Mesenchymal stem cell (in vitro differentiated cells and primary cell): ENCODE measurements at regions not wholly inside any gene's neighbourhood (a gene's known extent, or its start where the extent isn't known, plus 50 kb on each side); places are given as distances from the start of the nearest gene placed in this dataset.

Experiments used
- DNase-seq: peaks from one replicate; pipeline ENCODE4 v3.0.0-alpha.2; 2013
- H2AFZ ChIP-seq: one replicate; pipeline ENCODE4 v1.6.1; 2013; ENCODE audit warnings: low read depth, mild to moderate bottlenecking, control low read depth, inconsistent platforms, low read length, moderate library complexity
- H2AK5ac ChIP-seq: 2 replicates; pipeline ENCODE4 v1.6.1; 2013; ENCODE audit warnings: low read length, moderate library complexity, mild to moderate bottlenecking, inconsistent platforms; ENCODE audit not compliant: severe bottlenecking
- H2BK120ac ChIP-seq: one replicate; pipeline ENCODE4 v1.6.1; 2013; ENCODE audit warnings: low read depth, mild to moderate bottlenecking, inconsistent platforms, low read length, moderate library complexity
- H2BK12ac ChIP-seq, 2 experiments: one replicate each; pipeline ENCODE4 v1.6.1; 2013; ENCODE audit warnings: inconsistent platforms in 2 of 2, low read length in 2 of 2, mild to moderate bottlenecking in 2 of 2, moderate library complexity in 2 of 2, control low read depth in 1 of 2
- H2BK15ac ChIP-seq: one replicate; pipeline ENCODE4 v1.6.1; 2013; ENCODE audit warnings: mild to moderate bottlenecking, low read depth, inconsistent platforms; ENCODE audit not compliant: poor library complexity, severe bottlenecking
- H2BK5ac ChIP-seq: 2 replicates; pipeline ENCODE4 v1.6.1; 2013; ENCODE audit warnings: low read depth, mild to moderate bottlenecking, low read length, control low read depth, inconsistent platforms; ENCODE audit not compliant: poor library complexity, severe bottlenecking
- H3K14ac ChIP-seq, 2 experiments: one replicate each; pipeline ENCODE4 v1.6.1; 2013; ENCODE audit warnings: inconsistent platforms in 2 of 2, low read length in 2 of 2, control low read depth in 1 of 2, mild to moderate bottlenecking in 1 of 2, moderate library complexity in 1 of 2
- H3K18ac ChIP-seq, 2 experiments: one replicate each; pipeline ENCODE4 v1.6.1; 2013; ENCODE audit warnings: inconsistent platforms in 2 of 2, low read length in 2 of 2, control low read depth in 1 of 2, low read depth in 1 of 2, mild to moderate bottlenecking in 1 of 2
- H3K23ac ChIP-seq, 2 experiments: one replicate each; pipeline ENCODE4 v1.6.1; 2013; ENCODE audit warnings: inconsistent platforms in 2 of 2, low read length in 2 of 2, mild to moderate bottlenecking in 2 of 2, moderate library complexity in 2 of 2, control low read depth in 1 of 2
- H3K27ac ChIP-seq: 2 replicates; pipeline ENCODE4 v1.5.1; 2013; ENCODE audit warnings: mild to moderate bottlenecking, moderate library complexity, low read length, control low read depth, inconsistent platforms; ENCODE audit not compliant: poor library complexity, severe bottlenecking
- H3K27me3 ChIP-seq, 2 experiments: 2 replicates each; pipeline versions ENCODE4 v1.6.1 to v1.7.0; 2013; ENCODE audit warnings: low read length in 2 of 2, mild to moderate bottlenecking in 2 of 2, moderate library complexity in 2 of 2, control low read depth in 1 of 2, inconsistent platforms in 1 of 2; ENCODE audit not compliant: control insufficient read depth in 1 of 2, insufficient read depth in 1 of 2
- H3K36me3 ChIP-seq, 2 experiments: 2 replicates each; pipeline versions ENCODE4 v1.6.1 to v1.7.0; 2013; ENCODE audit warnings: low read length in 2 of 2, control low read depth in 1 of 2, inconsistent platforms in 1 of 2, low read depth in 1 of 2, mild to moderate bottlenecking in 1 of 2; ENCODE audit not compliant: insufficient read depth in 2 of 2, control insufficient read depth in 1 of 2
- H3K4ac ChIP-seq, 2 experiments: one replicate each; pipeline ENCODE4 v1.6.1; 2013; ENCODE audit warnings: inconsistent platforms in 2 of 2, low read length in 2 of 2, mild to moderate bottlenecking in 2 of 2, moderate library complexity in 2 of 2, control low read depth in 1 of 2, low read depth in 1 of 2
- H3K4me1 ChIP-seq: 2 replicates; pipeline ENCODE4 v1.6.1; 2013; ENCODE audit warnings: low read depth, low read length, control low read depth; ENCODE audit not compliant: control insufficient read depth, insufficient read depth
- H3K4me2 ChIP-seq: 2 replicates; pipeline ENCODE4 v1.6.1; 2013; ENCODE audit warnings: low read length, mild to moderate bottlenecking, inconsistent platforms; ENCODE audit not compliant: poor library complexity, severe bottlenecking
- H3K4me3 ChIP-seq, 2 experiments: 2 replicates each; pipeline versions ENCODE4 v1.5.1 to v1.7.0; 2013; ENCODE audit warnings: low read length in 2 of 2, mild to moderate bottlenecking in 2 of 2, control low read depth in 1 of 2, low read depth in 1 of 2; ENCODE audit not compliant: insufficient read depth in 1 of 2
- H3K79me1 ChIP-seq: replicated peaks from 2 replicates; pipeline ENCODE4 v1.6.1; 2013; ENCODE audit warnings: mild to moderate bottlenecking, control low read depth, low read length, inconsistent platforms; ENCODE audit not compliant: poor library complexity, severe bottlenecking
- H3K9ac ChIP-seq: 2 replicates; pipeline ENCODE4 v1.7.0; 2013; ENCODE audit warnings: mild to moderate bottlenecking, low read length, moderate library complexity
- H3K9me3 ChIP-seq: 2 replicates; pipeline ENCODE4 v1.7.0; 2013; ENCODE audit warnings: mild to moderate bottlenecking, low read length; ENCODE audit not compliant: control insufficient read depth
- H4K8ac ChIP-seq: one replicate; pipeline ENCODE4 v1.6.1; 2013; ENCODE audit warnings: inconsistent platforms, mild to moderate bottlenecking, low read length, moderate library complexity
- H4K91ac ChIP-seq: one replicate; pipeline ENCODE4 v1.6.1; 2013; ENCODE audit warnings: mild to moderate bottlenecking, low read length, inconsistent platforms
- WGBS: methylation state at CpG from one replicate; pipeline ENCODE4 v1.1.7; 2013; ENCODE audit warnings: mixed read lengths; 5-methylcytosine and 5-hydroxymethylcytosine counted together

DNA sequence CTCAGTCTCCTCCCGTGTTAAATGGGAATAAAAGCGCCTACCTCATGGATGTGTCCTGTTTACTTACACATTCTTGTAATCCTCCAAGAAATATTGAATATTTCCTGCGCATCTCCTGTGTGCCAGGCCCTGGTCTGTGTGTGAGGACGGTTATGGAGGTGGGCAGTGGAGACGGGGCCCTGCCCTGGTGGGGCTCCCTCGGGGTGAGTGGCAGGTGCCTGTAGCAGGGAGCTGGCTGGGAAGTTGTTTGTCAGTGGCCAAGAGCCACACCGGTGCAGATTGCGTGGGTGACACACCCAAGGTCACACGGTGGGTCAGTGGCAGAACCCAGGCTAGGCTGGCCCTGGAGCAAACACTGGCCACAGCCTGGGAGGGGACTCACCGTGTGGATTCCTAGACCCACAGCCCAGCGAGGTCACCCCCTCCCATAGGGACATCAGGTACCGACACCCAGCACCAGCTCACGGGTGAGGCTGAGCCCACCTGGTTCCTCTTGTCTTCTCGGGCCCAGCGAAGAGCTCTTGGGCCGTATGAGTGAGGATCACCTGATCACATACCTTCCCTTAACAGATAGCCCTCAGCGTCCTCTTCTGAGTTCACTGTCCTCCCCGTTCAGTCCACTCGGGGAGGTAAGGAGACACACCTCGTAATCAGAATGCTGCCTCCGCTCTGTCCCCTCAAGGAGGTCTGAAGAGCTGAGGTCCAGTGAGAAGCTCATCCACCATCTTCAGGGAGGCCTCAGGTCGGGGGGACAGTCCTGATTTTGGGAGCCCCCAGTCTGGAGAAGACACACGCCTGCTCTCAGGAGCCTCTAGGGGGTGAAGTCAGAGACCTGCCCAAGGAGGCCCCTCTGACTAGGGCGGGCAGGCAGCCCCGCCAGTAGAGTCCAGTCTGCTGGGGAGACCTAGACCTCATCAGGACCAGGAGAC is 349.6 kb downstream of the MATN1 start:
- 85% methylated on average over 25 of the region's 25 CpGs for WGBS
- H4K91ac ChIP-seq: no peak overlapping the region

DNA sequence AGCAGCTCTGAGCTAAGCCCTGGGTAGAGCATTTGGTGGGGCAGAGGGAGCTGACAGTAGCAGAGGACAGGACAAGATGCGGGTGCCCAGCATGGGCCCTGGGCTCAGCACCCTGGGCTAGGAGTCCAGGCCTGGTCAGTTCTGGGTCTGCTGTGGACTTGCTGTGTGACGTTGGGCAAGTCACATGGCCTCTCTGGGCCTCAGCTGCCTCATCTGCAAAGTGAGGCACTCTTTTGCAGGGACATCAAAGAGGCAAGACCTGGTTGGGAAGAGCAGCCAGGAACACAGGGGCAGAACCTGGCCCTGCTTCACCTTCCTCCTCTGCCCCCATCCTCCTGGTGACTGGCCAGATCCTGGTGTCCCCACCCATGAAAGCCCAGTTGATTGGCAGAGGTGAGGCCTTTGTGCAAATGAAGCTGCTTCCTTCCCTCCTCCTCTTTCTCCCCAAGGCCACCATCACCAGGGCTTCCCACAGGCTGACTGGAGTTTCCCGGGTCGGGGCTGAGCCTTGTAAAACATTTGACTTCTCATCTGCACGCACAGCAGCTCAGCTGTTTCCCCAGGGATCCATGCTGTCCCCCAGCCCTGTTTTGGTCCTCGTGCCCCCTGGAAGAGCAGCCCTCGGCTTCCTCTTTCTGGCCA is 350.5 kb downstream of the MATN1 start:
- peaks cover 28 to 54% of the 10 kb centered on the region in 2 experiments for H3K27me3 ChIP-seq
- H2BK15ac ChIP-seq: no peak overlapping the region
- H3K18ac ChIP-seq: no peak overlapping the region
- 62% methylated on average over 7 of the region's 7 CpGs for WGBS
- no peak overlapping the region for H2BK120ac ChIP-seq
- H2AK5ac ChIP-seq: no peak overlapping the region
- H3K14ac ChIP-seq: no peak overlapping the region
- no peak for DNase-seq
- no peaks in the 10 kb centered on the region for H3K36me3 ChIP-seq
- no peak overlapping the region for H3K4ac ChIP-seq
- no peak overlapping the region for H3K27ac ChIP-seq
- no peak overlapping the region for H4K8ac ChIP-seq
- H3K4me1 ChIP-seq: no peaks in the 10 kb centered on the region
- H2BK5ac ChIP-seq: no peak overlapping the region
- no peak overlapping the region for H2AFZ ChIP-seq
- no peak overlapping the region for H3K4me3 ChIP-seq
- no peaks in the 10 kb centered on the region for H3K9me3 ChIP-seq
- no peaks in the 10 kb centered on the region for H3K79me1 ChIP-seq
- H3K9ac ChIP-seq: no peak overlapping the region
- H3K23ac ChIP-seq: no peak overlapping the region
- H4K91ac ChIP-seq: no peak overlapping the region
- no peak overlapping the region for H2BK12ac ChIP-seq
- no peak overlapping the region for H3K4me2 ChIP-seq

More for the DNA sequence above, 349.6 kb downstream of the MATN1 start:
- H4K8ac ChIP-seq: no peak overlapping the region
- no peak overlapping the region for H3K18ac ChIP-seq
- H3K14ac ChIP-seq: no peak overlapping the region
- no peak overlapping the region for H3K23ac ChIP-seq
- no peak overlapping the region for H3K9ac ChIP-seq
- peaks cover 36 to 55% of the 10 kb centered on the region in 2 experiments for H3K27me3 ChIP-seq
- no peak overlapping the region for H3K4me2 ChIP-seq
- H2BK12ac ChIP-seq: no peak overlapping the region
- no peak for DNase-seq
- H3K9me3 ChIP-seq: no peaks in the 10 kb centered on the region
- no peak overlapping the region for H2AK5ac ChIP-seq
- no peaks in the 10 kb centered on the region for H3K36me3 ChIP-seq
- H3K4ac ChIP-seq: no peak overlapping the region
- no peaks in the 10 kb centered on the region for H3K4me1 ChIP-seq
- H2BK15ac ChIP-seq: no peak overlapping the region
- H3K79me1 ChIP-seq: no peaks in the 10 kb centered on the region
- H3K4me3 ChIP-seq: no peak overlapping the region
- H2BK120ac ChIP-seq: no peak overlapping the region
- H3K27ac ChIP-seq: no peak overlapping the region
- H2BK5ac ChIP-seq: no peak overlapping the region
- no peak overlapping the region for H2AFZ ChIP-seq

DNA sequence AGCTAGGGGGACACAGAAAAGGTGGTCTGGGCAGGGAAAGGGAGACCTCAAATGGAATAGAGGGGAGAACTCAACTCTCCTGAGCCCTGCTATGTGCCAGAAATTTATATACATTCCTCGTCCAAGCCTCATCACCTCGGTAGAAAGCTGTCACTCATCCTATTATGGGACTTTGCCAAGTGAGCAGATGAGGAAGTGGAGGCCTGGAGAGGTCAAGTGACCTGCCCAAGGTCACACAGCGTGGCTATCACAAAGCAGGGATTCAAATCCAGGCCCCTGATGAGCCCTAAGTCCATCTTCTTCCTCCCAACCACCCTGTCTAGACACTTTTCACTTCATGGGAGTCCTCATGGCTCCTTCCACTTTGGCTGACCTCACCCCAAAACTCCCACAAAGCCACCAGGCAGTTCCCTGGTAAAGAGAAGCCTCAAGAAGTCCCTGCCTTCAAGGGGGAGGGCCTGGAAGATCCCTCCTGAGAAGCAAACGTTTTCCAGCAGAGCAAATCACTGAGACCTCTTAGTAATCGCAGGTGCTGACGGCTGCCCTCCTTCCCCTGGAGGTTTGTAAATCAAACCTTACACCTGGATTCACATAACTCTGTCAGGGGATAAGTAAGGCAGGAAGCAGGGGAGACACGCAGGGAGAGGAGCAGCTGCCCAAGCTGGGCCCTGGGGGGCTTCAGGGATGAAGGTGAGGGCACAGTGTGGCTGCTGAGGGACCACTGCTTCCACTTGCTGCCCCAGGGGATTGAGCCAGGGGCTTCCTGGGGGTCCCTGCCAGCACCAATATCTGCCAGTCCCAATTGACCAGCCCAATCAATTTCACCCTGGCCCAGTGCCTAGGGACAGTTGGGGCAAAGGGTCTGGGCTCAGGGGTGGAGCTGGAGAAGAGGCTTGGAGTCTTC is 351.2 kb downstream of the MATN1 start:
- H3K9ac ChIP-seq: no peak overlapping the region
- H3K36me3 ChIP-seq: no peaks in the 10 kb centered on the region
- H3K23ac ChIP-seq: no peak overlapping the region
- no peaks in the 10 kb centered on the region for H3K79me1 ChIP-seq
- H3K27ac ChIP-seq: no peak overlapping the region
- no peak overlapping the region for H4K91ac ChIP-seq
- no peak overlapping the region for H3K18ac ChIP-seq
- H3K4ac ChIP-seq: no peak overlapping the region
- H2BK15ac ChIP-seq: no peak overlapping the region
- DNase-seq: no peak
- no peak overlapping the region for H3K4me2 ChIP-seq
- H3K4me3 ChIP-seq: no peak overlapping the region
- WGBS: 38% methylated on average over 5 of the region's 7 CpGs
- no peaks in the 10 kb centered on the region for H3K9me3 ChIP-seq
- H3K27me3 ChIP-seq: peaks cover 21 to 53% of the 10 kb centered on the region in 2 experiments
- no peak overlapping the region for H2BK12ac ChIP-seq
- no peak overlapping the region for H2BK5ac ChIP-seq
- no peak overlapping the region for H2AFZ ChIP-seq
- no peak overlapping the region for H3K14ac ChIP-seq
- H2BK120ac ChIP-seq: no peak overlapping the region
- H3K4me1 ChIP-seq: no peaks in the 10 kb centered on the region
- H2AK5ac ChIP-seq: no peak overlapping the region
- no peak overlapping the region for H4K8ac ChIP-seq
